IMR-90 (cell line): ENCODE measurements at regions not wholly inside any gene's neighbourhood (a gene's known extent, or its start where the extent isn't known, plus 50 kb on each side); places are given as distances from the start of the nearest gene placed in this dataset.

ENCODE experiments used
- FOS ChIP-seq: fragments of 150-350 bp; IDR thresholded peaks from 2 replicates; pipeline ENCODE4 v1.6.1; 2016; ENCODE audit warnings: low read depth, low read length
- MAZ ChIP-seq: IDR thresholded peaks from 2 replicates; pipeline ENCODE4 v1.6.1; 2012; ENCODE audit warnings: low read depth, mild to moderate bottlenecking, low read length, improper control_type of control experiment, moderate library complexity, borderline replicate concordance
- MXI1 ChIP-seq: IDR thresholded peaks from 2 replicates; pipeline ENCODE4 v1.6.1; 2012; ENCODE audit warnings: low read depth, mild to moderate bottlenecking, low read length, moderate library complexity, borderline replicate concordance
- NFE2L2 ChIP-seq: fragments of 150-350 bp; IDR thresholded peaks from 2 replicates; pipeline ENCODE4 v1.6.1; 2016; ENCODE audit warnings: low read depth, mild to moderate bottlenecking, low read length
- POLR2A ChIP-seq: IDR thresholded peaks from 2 replicates; pipeline ENCODE4 v1.6.1; 2012; ENCODE audit warnings: mild to moderate bottlenecking, low read depth, low read length
- RAD21 ChIP-seq: IDR thresholded peaks from 2 replicates; pipeline ENCODE4 v1.6.1; 2012; ENCODE audit warnings: low read length, improper control_type of control experiment
- RFX5 ChIP-seq: IDR thresholded peaks from 2 replicates; pipeline ENCODE4 v1.8.0; 2012; ENCODE audit warnings: low read depth, mild to moderate bottlenecking, low read length, moderate library complexity
- TF ChIP-seq, protein P1 (sequence below): conservative IDR thresholded peaks from 2 replicates; pipeline ENCODE4 v1.5.1; 2012; ENCODE audit warnings: mild to moderate bottlenecking, low read depth, low read length, improper control_type of control experiment

DNA sequence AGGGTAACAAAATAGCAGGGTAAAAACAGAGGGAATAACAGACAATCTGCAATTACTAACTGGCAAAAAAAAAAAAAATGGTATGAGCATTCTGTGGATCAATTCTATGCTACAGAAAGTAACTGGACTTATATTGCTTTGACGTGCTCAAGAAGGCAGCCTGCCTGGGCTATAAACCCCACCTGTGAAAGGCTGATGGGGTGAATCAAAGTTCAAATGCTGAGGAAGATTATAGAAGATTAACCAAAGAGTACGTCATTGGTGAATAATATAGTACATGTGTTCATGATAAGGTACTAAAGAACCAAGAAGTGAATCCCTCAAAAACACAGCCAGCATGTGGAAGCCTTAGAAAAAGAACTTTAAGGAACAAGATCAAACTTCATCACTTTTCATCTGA lies 441.9 kb upstream of the PTCHD4 start:
- TF ChIP-seq, protein P1, sequence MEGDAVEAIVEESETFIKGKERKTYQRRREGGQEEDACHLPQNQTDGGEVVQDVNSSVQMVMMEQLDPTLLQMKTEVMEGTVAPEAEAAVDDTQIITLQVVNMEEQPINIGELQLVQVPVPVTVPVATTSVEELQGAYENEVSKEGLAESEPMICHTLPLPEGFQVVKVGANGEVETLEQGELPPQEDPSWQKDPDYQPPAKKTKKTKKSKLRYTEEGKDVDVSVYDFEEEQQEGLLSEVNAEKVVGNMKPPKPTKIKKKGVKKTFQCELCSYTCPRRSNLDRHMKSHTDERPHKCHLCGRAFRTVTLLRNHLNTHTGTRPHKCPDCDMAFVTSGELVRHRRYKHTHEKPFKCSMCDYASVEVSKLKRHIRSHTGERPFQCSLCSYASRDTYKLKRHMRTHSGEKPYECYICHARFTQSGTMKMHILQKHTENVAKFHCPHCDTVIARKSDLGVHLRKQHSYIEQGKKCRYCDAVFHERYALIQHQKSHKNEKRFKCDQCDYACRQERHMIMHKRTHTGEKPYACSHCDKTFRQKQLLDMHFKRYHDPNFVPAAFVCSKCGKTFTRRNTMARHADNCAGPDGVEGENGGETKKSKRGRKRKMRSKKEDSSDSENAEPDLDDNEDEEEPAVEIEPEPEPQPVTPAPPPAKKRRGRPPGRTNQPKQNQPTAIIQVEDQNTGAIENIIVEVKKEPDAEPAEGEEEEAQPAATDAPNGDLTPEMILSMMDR, result no peak
- TF ChIP-seq MXI1 (no peak), RFX5 (no peak), POLR2A (no peak), RAD21 (no peak), MAZ (no peak), NFE2L2 (no peak), FOS (no peak)
